ENCODE measurements at regions not wholly inside any gene's neighbourhood (a gene's known extent, or its start where the extent isn't known, plus 50 kb on each side); places are given as distances from the start of the nearest gene placed in this dataset.

DNA sequence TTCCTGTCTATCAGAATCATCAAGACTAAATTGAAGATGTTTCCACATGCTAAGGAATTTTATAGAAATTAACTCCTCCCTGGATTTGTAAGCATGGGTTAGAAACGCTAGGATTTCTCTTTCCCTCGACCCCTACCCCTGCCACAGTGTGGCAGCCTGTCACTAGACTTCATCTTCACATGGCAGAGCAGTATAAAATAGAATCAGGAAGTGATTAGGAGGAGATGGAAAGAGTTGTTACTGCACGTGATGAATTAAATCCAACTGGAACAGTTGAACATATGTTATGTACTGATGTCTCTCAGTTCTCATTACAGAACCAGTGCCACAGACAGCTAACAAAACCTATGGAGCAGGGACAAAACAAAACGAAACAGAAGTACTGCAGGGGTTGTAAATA is 130.0 kb upstream of the BNIP2 start:
- H3K36me3 ChIP-seq (replicated peaks in 1 of 2; ENCODE audit: control extremely low read depth in 1 of 2, control insufficient read depth in 1 of 2, extremely low read depth in 1 of 2, insufficient read depth in 2 of 2, low read length in 1 of 2) = no peaks in the 10 kb centered on the region
- H3K27ac ChIP-seq (ENCODE audit: low read length in 2 of 2) = no peak overlapping the region
- no peaks in the 10 kb centered on the region for H3K4me1 Mint-ChIP-seq
- no peak overlapping the region for H2AFZ ChIP-seq (ENCODE audit: insufficient read depth, low read depth, low read length, poor library complexity, severe bottlenecking)
- DNase-seq (no peak), ATAC-seq (ENCODE audit: low read depth) (no peak)
- no peak overlapping the region for H3K27ac Mint-ChIP-seq
- H3K4me2 ChIP-seq (replicated peaks; ENCODE audit: low read depth, low read length, poor library complexity, severe bottlenecking) = no peak overlapping the region
- H3K79me2 ChIP-seq (ENCODE audit: control insufficient read depth, insufficient read depth, low read length) = no peaks in the 10 kb centered on the region
- CTCF ChIA-PET = interaction anchor here (0.7 kb wide), 1 partner anchor 93 kb away, joined by 3 read pairs; no protein-coding TSS in a partner anchor
- H4K20me1 ChIP-seq (ENCODE audit: control insufficient read depth, insufficient read depth, low read length, poor library complexity, severe bottlenecking) = no peaks in the 10 kb centered on the region
- TF ChIP-seq EZH2 (IDR thresholded peaks at IDR 0.05; ENCODE audit: borderline replicate concordance, insufficient read depth, low read depth, low read length, poor library complexity, severe bottlenecking) = no peak
- TF ChIP-seq, protein P1, sequence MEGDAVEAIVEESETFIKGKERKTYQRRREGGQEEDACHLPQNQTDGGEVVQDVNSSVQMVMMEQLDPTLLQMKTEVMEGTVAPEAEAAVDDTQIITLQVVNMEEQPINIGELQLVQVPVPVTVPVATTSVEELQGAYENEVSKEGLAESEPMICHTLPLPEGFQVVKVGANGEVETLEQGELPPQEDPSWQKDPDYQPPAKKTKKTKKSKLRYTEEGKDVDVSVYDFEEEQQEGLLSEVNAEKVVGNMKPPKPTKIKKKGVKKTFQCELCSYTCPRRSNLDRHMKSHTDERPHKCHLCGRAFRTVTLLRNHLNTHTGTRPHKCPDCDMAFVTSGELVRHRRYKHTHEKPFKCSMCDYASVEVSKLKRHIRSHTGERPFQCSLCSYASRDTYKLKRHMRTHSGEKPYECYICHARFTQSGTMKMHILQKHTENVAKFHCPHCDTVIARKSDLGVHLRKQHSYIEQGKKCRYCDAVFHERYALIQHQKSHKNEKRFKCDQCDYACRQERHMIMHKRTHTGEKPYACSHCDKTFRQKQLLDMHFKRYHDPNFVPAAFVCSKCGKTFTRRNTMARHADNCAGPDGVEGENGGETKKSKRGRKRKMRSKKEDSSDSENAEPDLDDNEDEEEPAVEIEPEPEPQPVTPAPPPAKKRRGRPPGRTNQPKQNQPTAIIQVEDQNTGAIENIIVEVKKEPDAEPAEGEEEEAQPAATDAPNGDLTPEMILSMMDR (IDR thresholded peaks at IDR 0.05) = no peak
- no peaks in the 10 kb centered on the region for H3K4me1 ChIP-seq (ENCODE audit: control insufficient read depth in 2 of 2, insufficient read depth in 2 of 2, low read length in 2 of 2)
- POLR2A ChIA-PET = no interaction called here
- H3K9me3 ChIP-seq (ENCODE audit: control extremely low read depth in 1 of 3, control insufficient read depth in 2 of 3, insufficient read depth in 1 of 3, low read length in 2 of 3) = no peaks in the 10 kb centered on the region
- peaks cover 45% of the 10 kb centered on the region for H3K27me3 Mint-ChIP-seq
- H3K9me3 Mint-ChIP-seq (ENCODE audit: insufficient read depth) = no peaks in the 10 kb centered on the region
- no peak overlapping the region for H3K4me3 Mint-ChIP-seq
- intact Hi-C loops (cut with micrococcal nuclease) = no loop called here
- no peak overlapping the region for H3K4me3 ChIP-seq (ENCODE audit: control extremely low read depth in 1 of 5, extremely low read depth in 1 of 5, insufficient read depth in 1 of 5, low read depth in 2 of 5, low read length in 4 of 5)
- H3K27me3 ChIP-seq (replicated peaks in 1 of 4; ENCODE audit: control extremely low read depth in 1 of 4, control insufficient read depth in 3 of 4, insufficient read depth in 4 of 4, low read length in 3 of 4) = peaks cover 0 to 11% (median 4%) of the 10 kb centered on the region in 4 experiments
- no peak overlapping the region for H3K9ac ChIP-seq (ENCODE audit: low read length)
- WGBS (ENCODE audit: insufficient coverage) = 80% methylated on average over 1 of the region's 4 CpGs

DNA sequence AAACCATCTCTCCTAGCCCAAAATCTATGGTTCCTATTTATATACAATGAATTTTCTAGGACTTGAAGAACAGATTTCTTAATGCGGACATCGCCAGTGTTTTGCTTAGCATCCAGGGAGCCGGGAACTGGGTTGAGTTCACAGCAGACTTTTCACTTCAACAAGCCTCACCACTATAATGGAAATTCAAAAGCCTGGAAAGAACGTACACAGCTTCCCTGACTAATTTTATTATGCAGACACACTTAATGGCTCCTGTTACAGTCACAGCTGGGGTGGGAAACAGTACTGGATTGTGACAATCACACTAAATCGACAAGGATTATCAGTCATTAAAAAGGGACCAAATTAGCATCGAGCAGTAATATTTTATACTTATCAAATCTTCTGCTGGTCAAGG is 129.2 kb upstream of the BNIP2 start:
- Histone ChIP-seq H3K9ac (ENCODE audit: low read length) (no peak overlapping the region), H2AFZ (ENCODE audit: insufficient read depth, low read depth, low read length, poor library complexity, severe bottlenecking) (no peak overlapping the region), H3K4me1 (ENCODE audit: control insufficient read depth in 2 of 2, insufficient read depth in 2 of 2, low read length in 2 of 2) (no peaks in the 10 kb centered on the region), H3K9me3 (ENCODE audit: control extremely low read depth in 1 of 3, control insufficient read depth in 2 of 3, insufficient read depth in 1 of 3, low read length in 2 of 3) (no peaks in the 10 kb centered on the region), H3K79me2 (ENCODE audit: control insufficient read depth, insufficient read depth, low read length) (no peaks in the 10 kb centered on the region), H3K4me3 (ENCODE audit: control extremely low read depth in 1 of 5, extremely low read depth in 1 of 5, insufficient read depth in 1 of 5, low read depth in 2 of 5, low read length in 4 of 5) (no peak overlapping the region), H3K36me3 (replicated peaks in 1 of 2; ENCODE audit: control extremely low read depth in 1 of 2, control insufficient read depth in 1 of 2, extremely low read depth in 1 of 2, insufficient read depth in 2 of 2, low read length in 1 of 2) (no peaks in the 10 kb centered on the region), H3K27ac (ENCODE audit: low read length in 2 of 2) (no peak overlapping the region), H4K20me1 (ENCODE audit: control insufficient read depth, insufficient read depth, low read length, poor library complexity, severe bottlenecking) (no peaks in the 10 kb centered on the region), H3K4me2 (replicated peaks; ENCODE audit: low read depth, low read length, poor library complexity, severe bottlenecking) (no peak overlapping the region), H3K27me3 (replicated peaks in 1 of 4; ENCODE audit: control extremely low read depth in 1 of 4, control insufficient read depth in 3 of 4, insufficient read depth in 4 of 4, low read length in 3 of 4) (peaks cover 0 to 11% (median 4%) of the 10 kb centered on the region in 4 experiments)
- peaks cover 40% of the 10 kb centered on the region for H3K27me3 Mint-ChIP-seq
- ATAC-seq (ENCODE audit: low read depth) = no peak
- WGBS (ENCODE audit: insufficient coverage) = 92% methylated on average over 2 of the region's 6 CpGs
- H3K27ac Mint-ChIP-seq = no peak overlapping the region
- H3K4me3 Mint-ChIP-seq = no peak overlapping the region
- TF ChIP-seq EZH2 (IDR thresholded peaks at IDR 0.05; ENCODE audit: borderline replicate concordance, insufficient read depth, low read depth, low read length, poor library complexity, severe bottlenecking) = no peak
- TF ChIP-seq, protein P1 (IDR thresholded peaks at IDR 0.05) = no peak
- H3K9me3 Mint-ChIP-seq (ENCODE audit: insufficient read depth) = no peaks in the 10 kb centered on the region
- no peaks in the 10 kb centered on the region for H3K4me1 Mint-ChIP-seq
- CTCF ChIA-PET = no interaction called here
- no peak for DNase-seq
- intact Hi-C loops (cut with micrococcal nuclease) = no loop called here
- POLR2A ChIA-PET = no interaction called here
